Activated naive CD8-positive, alpha-beta T cell (primary cell): ENCODE measurements at regions not wholly inside any gene's neighbourhood (a gene's known extent, or its start where the extent isn't known, plus 50 kb on each side); places are given as distances from the start of the nearest gene placed in this dataset.

Experiments
- H3K27ac Mint-ChIP-seq: one replicate; pipeline ENCODE4 v1.8.0; 2021; ENCODE audit warnings: mixed read lengths
- H3K27me3 Mint-ChIP-seq: one replicate; pipeline ENCODE4 v1.8.0; 2021; ENCODE audit warnings: mixed read lengths
- H3K36me3 Mint-ChIP-seq: one replicate; pipeline ENCODE4 v1.8.0; 2021; ENCODE audit warnings: mixed read lengths
- H3K4me1 Mint-ChIP-seq: one replicate; pipeline ENCODE4 v1.8.0; 2021; ENCODE audit warnings: low read depth, mixed read lengths
- H3K4me3 Mint-ChIP-seq: one replicate; pipeline ENCODE4 v1.8.0; 2021; ENCODE audit warnings: mild to moderate bottlenecking, mixed read lengths
- H3K9me3 Mint-ChIP-seq: one replicate; pipeline ENCODE4 v1.8.0; 2021; ENCODE audit warnings: low read depth, mixed read lengths

DNA sequence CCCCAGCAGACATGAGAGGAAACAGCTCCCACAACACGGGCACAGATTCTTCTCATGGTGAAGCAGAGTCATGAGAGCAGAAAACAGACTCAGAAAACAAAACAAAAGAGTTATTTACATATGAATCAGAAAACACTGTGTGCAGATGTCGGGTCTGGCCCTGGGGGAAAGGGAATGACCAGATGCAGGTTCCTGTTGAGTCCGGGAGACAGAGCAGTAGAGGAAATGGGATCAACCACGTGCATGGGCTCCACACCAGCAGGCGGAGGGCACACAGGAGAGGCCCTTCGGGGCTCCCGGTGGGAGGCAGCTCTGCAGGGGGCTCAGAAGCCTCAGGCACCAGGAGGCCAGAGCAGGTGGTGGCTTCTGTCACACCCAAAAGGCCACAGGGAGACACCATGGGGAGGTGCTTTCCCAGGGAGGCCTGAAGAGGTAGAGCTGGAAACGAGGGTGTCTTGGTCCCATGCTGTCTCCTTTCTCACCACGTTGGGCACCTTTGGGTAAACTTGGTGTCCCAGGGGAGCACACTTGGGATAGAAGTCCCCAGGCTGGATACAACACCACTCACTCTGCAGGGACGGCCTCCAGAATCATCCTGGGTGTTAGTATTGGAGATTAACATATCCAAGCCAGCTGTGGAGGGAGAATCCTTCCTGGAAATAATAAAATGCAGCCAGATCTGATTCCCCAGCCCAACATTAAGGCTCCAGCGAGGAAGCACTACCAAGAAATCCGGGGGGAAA is 764.7 kb downstream of the BRD1 start:
- H3K36me3 Mint-ChIP-seq = no peaks in the 10 kb centered on the region
- H3K27me3 Mint-ChIP-seq = peaks cover 15% of the 10 kb centered on the region
- no peaks in the 10 kb centered on the region for H3K4me1 Mint-ChIP-seq
- H3K27ac Mint-ChIP-seq = no peak overlapping the region
- no peaks in the 10 kb centered on the region for H3K9me3 Mint-ChIP-seq
- H3K4me3 Mint-ChIP-seq = no peak overlapping the region

DNA sequence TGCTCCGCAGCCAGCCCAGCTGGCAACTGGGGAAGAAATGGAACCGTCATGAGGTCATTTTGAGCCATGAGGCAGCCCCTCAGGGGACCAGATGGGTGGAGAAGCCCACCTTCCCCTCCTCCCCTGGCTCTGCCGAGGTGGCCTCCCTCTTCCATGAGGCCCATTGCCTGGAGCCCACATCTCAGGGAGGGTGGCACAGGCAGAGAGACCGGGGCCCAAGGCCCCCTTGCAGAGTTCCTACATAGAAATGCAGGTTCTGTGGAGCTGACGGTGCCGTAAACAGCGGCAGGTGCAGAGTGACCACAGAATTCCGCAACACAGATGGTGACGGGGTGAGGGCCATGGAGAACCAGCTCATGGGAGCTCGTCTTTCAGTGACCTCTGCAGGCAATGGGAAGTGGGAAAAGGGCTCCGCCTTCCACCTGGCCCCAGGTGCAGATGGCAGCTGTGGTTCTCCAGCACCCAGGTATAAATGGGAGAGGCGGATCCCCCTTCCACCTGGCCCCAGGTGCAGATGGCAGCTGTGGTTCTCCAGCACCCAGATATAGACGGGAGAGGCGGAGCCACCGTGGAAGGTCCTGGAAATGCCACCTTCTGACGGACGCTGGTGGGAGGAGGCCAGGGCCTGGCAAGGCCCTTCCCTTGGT is 765.4 kb downstream of the BRD1 start:
- no peaks in the 10 kb centered on the region for H3K9me3 Mint-ChIP-seq
- no peaks in the 10 kb centered on the region for H3K4me1 Mint-ChIP-seq
- no peaks in the 10 kb centered on the region for H3K36me3 Mint-ChIP-seq
- H3K4me3 Mint-ChIP-seq = no peak overlapping the region
- no peak overlapping the region for H3K27ac Mint-ChIP-seq
- peaks cover 15% of the 10 kb centered on the region for H3K27me3 Mint-ChIP-seq

DNA sequence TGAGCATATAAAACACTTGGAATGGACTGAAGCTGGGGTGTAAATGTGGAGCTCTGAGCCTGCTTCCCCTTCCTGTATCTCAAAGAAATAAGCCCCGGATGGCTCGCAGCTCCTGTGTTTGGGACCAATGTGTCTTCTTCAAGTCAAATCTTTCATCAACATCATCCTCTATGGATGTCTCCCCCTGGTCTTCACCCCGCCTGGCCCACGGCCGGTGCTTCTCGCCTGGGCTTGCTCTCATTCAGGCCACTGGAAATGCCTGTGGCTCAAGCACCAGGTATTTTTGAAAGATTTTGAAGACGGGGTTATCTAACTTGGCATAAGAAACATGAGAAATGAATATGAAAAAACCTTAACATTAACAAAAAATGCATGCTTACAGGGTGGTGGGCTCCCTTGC is 769.8 kb downstream of the BRD1 start:
- Mint-ChIP-seq H3K27me3 (peaks cover 11% of the 10 kb centered on the region), H3K4me1 (no peaks in the 10 kb centered on the region), H3K4me3 (no peak overlapping the region), H3K9me3 (no peaks in the 10 kb centered on the region), H3K27ac (no peak overlapping the region), H3K36me3 (no peaks in the 10 kb centered on the region)

DNA sequence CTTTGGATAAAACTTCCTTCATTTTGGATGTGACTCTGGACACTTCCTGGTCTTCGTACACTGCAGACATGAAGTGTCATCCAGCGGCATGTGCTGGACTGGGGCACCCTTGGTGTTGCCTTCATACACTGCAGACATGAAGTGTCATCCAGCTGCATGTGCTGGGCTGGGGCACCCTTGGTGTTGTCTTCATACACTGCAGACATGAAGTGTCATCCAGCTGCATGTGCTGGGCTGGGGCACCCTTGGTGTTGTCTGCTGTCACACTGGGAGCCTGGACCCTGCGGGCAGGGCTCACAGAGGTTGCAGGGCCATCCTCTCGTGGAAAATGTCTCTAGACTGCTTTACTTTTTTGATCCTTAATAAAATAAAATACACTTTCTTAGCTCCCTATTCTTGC is 771.4 kb downstream of the BRD1 start:
- Mint-ChIP-seq H3K36me3 (no peaks in the 10 kb centered on the region), H3K4me1 (no peaks in the 10 kb centered on the region), H3K4me3 (no peak overlapping the region), H3K27ac (no peak overlapping the region), H3K9me3 (no peaks in the 10 kb centered on the region), H3K27me3 (peaks cover 6% of the 10 kb centered on the region)

DNA sequence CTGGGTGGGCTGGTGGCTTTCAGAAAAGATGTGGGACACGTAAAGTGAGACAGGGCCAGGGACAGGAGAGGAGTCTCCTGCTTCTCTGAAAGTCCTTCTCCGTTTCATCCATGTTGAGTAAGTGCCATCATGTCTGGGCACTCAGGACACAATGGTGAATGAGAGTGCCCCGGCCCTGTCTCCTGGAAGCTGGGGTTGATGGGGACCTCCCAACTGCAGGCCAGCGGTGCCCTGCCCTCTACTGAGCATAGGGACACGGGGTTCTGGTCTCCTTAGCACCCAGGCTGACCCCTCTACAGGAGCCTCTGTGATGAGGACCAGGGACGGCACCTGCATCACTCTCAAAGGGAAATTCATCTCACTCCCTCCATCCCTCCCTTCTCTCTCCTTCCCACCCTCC is 772.3 kb downstream of the BRD1 start:
- Mint-ChIP-seq H3K4me3 (no peak overlapping the region), H3K27me3 (peaks cover 5% of the 10 kb centered on the region), H3K36me3 (no peaks in the 10 kb centered on the region), H3K27ac (no peak overlapping the region), H3K9me3 (no peaks in the 10 kb centered on the region), H3K4me1 (no peaks in the 10 kb centered on the region)

DNA sequence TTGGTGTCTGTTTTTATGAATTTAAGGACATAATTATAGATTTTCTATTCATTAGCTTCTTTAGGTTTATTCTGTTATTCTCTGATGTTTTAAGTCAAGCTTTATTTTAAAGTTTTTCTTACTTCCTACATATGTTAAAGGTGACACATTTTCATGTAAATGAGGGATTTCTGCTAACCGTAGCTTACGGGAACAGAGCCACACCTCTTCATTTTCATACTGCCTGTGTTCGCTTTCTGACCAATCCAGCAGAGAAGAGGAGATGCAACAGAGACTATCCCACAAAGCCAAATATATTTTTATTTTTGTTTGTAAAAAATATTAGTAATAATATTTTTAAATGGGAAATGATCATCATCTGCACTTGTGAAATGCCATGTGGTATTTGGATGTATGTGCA is 774.1 kb downstream of the BRD1 start:
- H3K36me3 Mint-ChIP-seq = no peaks in the 10 kb centered on the region
- H3K27ac Mint-ChIP-seq = no peak overlapping the region
- H3K9me3 Mint-ChIP-seq = no peaks in the 10 kb centered on the region
- peaks cover 1% of the 10 kb centered on the region for H3K27me3 Mint-ChIP-seq
- no peaks in the 10 kb centered on the region for H3K4me1 Mint-ChIP-seq
- no peak overlapping the region for H3K4me3 Mint-ChIP-seq

DNA sequence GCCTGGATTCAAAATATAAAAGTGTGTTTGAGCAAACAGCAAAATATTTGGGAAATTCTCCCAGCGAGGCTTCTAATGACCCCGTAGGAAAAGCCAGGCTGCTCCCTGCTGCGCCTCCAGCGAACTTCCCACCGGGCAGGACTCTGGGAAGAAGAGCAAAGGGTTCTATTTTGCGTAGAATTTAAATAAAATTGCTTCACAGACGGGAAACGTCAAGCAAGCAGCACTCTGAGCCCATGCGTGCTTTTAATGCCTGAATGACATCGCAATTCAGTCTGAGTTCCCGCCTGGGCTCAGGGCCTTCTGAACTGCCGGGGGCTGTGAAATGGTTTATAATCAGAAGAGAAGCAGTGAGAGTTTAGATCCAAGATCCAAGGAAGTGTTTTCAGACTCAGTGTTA is 775.1 kb downstream of the BRD1 start:
- H3K4me3 Mint-ChIP-seq = peak overlapping the region; percentile 79
- no peaks in the 10 kb centered on the region for H3K4me1 Mint-ChIP-seq
- H3K27ac Mint-ChIP-seq = no peak overlapping the region
- H3K27me3 Mint-ChIP-seq = no peaks in the 10 kb centered on the region
- no peaks in the 10 kb centered on the region for H3K9me3 Mint-ChIP-seq
- H3K36me3 Mint-ChIP-seq = no peaks in the 10 kb centered on the region

DNA sequence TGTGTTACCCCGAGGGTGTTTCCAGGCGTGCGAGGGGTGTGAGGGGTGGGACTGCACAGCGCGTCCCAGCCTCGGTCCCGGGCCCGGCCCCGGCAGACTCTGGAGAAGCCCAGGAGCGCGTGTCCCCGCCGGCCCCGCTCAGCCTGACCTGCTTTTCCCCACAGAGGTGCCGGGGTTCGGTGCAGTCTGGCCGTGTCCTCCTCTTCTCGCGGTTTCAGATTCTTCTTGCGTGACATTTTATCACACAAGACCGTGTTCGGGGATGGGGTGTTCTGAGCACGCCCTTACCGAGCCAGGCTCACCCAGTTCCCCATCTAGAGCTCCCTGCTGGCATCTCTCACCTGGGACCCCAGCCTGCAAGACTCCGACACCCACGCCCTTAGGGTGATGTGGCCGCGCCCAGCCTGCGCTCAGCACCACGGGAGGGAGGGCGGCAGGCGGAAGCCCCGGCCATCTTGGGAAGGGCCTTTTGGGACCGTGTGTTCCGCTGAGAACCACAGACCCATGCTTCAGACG is 775.6 kb downstream of the BRD1 start:
- no peak overlapping the region for H3K27ac Mint-ChIP-seq
- no peaks in the 10 kb centered on the region for H3K9me3 Mint-ChIP-seq
- H3K36me3 Mint-ChIP-seq = no peaks in the 10 kb centered on the region
- H3K27me3 Mint-ChIP-seq = no peaks in the 10 kb centered on the region
- peak overlapping the region; percentile 79 for H3K4me3 Mint-ChIP-seq
- H3K4me1 Mint-ChIP-seq = no peaks in the 10 kb centered on the region

DNA sequence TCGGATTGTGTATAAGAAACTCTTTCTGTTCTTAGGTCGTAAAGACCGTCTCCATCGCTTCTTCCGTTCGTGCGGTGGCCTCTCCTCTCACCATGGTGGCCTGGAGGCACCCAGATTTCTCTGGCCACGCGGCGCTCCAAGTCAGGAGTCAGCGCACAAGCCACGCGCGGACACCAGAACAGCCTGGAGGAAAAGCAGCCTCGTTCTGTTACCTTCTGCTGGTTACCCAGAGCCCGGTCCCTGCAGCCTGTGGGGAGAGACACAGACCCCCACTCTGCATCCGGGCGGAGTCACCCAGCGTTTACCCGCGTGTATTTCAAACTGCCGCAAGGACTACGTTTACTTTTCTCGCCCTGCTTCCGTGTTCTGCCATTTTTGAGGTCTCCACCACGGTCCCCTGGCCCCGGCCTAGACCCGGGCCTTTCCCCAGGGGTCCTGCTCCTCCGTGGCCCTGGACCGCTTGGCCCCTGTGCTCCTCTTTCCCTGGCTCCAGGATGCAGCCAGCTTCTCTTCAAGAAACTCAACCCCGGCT is 776.1 kb downstream of the BRD1 start:
- no peaks in the 10 kb centered on the region for H3K4me1 Mint-ChIP-seq
- H3K27ac Mint-ChIP-seq = no peak overlapping the region
- no peaks in the 10 kb centered on the region for H3K36me3 Mint-ChIP-seq
- no peaks in the 10 kb centered on the region for H3K9me3 Mint-ChIP-seq
- H3K4me3 Mint-ChIP-seq = no peak overlapping the region
- H3K27me3 Mint-ChIP-seq = no peaks in the 10 kb centered on the region

DNA sequence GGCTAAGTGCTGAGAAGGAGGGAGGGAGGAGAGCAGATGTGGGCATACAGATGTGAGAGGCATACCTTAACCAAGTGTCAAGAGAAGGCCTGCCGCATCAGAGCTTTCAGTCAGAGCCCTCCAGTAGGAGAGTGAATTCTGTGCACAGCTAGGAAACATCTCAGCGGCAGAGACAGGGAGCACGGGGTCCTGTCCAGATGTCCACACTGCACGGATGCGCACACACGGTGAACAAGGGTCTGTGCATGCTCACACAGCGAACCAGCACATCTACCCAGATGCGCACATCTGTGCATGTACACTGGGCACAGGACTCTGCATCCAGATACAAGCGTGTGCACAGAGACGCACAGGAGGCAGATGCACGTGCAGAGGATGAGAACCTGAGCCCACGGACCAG is 778.0 kb downstream of the BRD1 start:
- no peaks in the 10 kb centered on the region for H3K27me3 Mint-ChIP-seq
- H3K4me3 Mint-ChIP-seq = no peak overlapping the region
- H3K4me1 Mint-ChIP-seq = no peaks in the 10 kb centered on the region
- no peak overlapping the region for H3K27ac Mint-ChIP-seq
- no peaks in the 10 kb centered on the region for H3K36me3 Mint-ChIP-seq
- H3K9me3 Mint-ChIP-seq = no peaks in the 10 kb centered on the region

DNA sequence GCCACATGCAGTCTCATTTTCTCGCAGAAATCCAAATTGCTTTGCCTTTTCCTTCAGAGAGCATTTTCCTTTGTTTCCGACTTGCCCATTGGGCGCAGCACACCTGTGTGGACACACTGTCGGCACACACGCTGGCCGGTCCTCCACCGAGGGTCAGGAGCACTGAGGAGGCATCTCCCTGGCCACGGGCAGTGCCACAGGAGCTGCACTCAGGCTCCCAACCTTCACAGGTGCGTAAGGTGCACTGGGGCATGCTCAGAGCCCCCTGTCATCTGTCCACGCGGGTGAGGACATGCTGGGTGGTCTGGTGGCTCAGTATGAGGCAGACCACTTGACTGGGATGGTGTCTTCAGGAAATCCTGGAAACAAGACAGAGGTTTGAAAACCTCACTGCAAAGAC is 779.1 kb downstream of the BRD1 start:
- Mint-ChIP-seq H3K9me3 (no peaks in the 10 kb centered on the region), H3K27me3 (no peaks in the 10 kb centered on the region), H3K4me3 (no peak overlapping the region), H3K36me3 (no peaks in the 10 kb centered on the region), H3K4me1 (no peaks in the 10 kb centered on the region), H3K27ac (no peak overlapping the region)

DNA sequence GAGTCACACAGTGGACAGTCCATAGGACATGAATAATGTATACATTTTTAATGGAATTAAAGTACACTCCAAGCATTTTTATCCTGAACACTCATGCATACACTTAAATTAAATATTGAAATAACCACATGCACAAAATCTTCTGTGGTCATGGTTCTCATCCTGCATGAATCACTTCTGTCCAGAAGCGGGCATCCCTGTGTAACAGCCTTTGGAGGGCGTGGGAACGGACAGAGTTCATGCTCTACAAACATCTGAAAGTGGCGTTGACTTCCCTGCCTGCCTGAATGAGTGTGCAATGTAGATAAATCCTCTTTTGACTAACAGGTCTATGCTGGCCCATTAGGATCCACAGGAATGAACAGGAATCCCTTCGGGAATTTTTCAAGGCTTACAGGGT is 780.2 kb downstream of the BRD1 start:
- H3K27ac Mint-ChIP-seq = no peak overlapping the region
- H3K9me3 Mint-ChIP-seq = no peaks in the 10 kb centered on the region
- no peaks in the 10 kb centered on the region for H3K36me3 Mint-ChIP-seq
- H3K4me1 Mint-ChIP-seq = no peaks in the 10 kb centered on the region
- no peaks in the 10 kb centered on the region for H3K27me3 Mint-ChIP-seq
- no peak overlapping the region for H3K4me3 Mint-ChIP-seq

DNA sequence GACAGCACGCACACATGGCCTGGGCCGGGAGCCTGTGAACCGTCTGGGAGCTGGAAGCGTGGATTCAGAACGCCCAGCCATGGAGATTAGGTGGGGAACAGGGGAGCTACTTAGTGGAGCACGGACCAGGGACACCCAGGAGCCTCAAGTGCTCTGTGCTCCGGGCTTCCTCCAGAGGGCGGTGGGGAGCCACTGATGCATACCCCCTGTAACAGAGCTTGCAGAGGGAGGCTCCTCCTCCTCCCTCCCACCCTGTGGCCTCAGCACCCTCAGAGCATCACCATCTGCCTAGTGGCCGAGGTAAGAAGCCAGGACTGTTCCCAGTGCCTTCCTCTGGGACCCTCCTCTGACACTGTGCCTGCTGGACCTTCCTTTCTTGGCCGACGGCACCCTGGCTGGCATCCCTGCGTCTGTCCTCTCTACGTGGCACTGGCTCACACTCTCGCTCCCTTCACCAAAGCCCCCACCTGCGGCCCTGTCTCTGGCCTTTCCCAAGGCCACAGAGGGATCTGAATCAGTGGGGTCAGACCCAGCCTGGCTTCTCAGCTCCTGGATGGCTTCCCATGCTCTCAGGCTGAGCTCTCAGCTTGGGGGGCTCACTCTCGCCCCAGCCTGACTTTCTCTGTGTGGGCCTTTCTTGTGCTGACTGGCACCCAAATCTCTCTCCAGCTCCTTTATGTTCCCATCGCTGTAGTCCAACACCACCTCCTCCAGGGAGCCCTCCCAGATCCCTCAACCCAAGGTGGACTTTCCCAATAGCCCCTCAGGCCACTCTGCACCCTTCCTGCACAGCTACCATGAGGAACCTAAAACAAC is 780.9 kb downstream of the BRD1 start:
- Mint-ChIP-seq H3K27ac (no peak overlapping the region), H3K4me1 (no peaks in the 10 kb centered on the region), H3K9me3 (no peaks in the 10 kb centered on the region), H3K27me3 (no peaks in the 10 kb centered on the region), H3K36me3 (no peaks in the 10 kb centered on the region), H3K4me3 (no peak overlapping the region)

DNA sequence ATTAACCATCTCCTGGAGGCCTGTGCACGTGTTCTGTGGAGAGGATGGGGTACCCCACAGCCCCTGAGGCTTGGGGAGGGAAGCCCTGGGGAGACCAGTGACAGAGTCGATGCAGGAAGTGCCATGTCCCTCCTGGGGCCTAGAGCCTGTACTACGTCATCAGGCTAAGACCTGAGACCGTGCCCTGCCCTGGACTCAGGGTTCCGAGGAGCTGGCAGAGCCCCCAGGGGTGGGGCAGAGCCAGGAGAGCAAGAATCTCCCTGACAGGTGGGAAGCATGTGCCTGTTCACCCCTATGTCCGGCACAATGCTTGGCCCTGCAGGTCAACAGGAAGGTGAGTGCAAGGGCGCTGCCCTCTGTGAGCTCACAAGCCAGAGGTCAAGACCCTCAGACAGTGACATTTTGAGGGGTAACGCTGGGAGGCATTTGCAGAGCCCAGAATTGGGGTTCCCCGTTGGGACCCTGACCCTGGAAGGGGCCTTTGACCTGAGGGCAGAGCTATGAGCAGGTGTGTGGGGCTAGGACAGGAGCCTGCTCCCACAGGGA is 781.6 kb downstream of the BRD1 start:
- Mint-ChIP-seq H3K27me3 (no peaks in the 10 kb centered on the region), H3K4me3 (no peak overlapping the region), H3K9me3 (no peaks in the 10 kb centered on the region), H3K27ac (no peak overlapping the region), H3K4me1 (no peaks in the 10 kb centered on the region), H3K36me3 (no peaks in the 10 kb centered on the region)

DNA sequence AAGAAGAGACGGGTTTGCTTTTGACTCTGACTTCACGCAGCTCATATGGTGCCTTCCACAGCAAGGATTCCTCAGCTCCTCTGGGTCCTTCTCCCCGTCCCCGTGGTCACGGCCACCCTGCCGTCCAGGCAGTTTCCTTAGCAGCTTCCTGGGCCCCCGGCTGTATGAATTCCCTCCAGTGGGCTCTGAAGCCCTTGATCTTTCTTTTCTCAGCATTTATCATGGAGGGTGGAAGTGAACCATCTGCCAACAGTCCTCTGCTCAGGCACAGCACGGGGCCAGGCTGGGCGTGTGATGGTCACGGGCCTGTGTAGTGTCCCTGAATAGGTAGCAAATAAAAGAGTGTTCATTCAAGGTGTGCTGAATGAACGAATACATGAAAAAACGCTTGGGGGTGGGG is 782.4 kb downstream of the BRD1 start:
- Mint-ChIP-seq H3K36me3 (no peaks in the 10 kb centered on the region), H3K9me3 (no peaks in the 10 kb centered on the region), H3K27me3 (no peaks in the 10 kb centered on the region), H3K27ac (no peak overlapping the region), H3K4me1 (no peaks in the 10 kb centered on the region), H3K4me3 (no peak overlapping the region)
